ENCODE measurements at regions not wholly inside any gene's neighbourhood (a gene's known extent, or its start where the extent isn't known, plus 50 kb on each side); places are given as distances from the start of the nearest gene placed in this dataset.
"Not testable (repeated sequence)": the region's sequence is repeated elsewhere in the genome, so short reads cannot be mapped to it uniquely, and the experiment has no call there.

- no peaks in the 10 kb centered on the region for H3K36me3 ChIP-seq (ENCODE audit: insufficient read depth, low read length)
Observed at GRCh38 chr7:119643558-119643957, 629.4 kb upstream of the KCND2 start.

GRCh38 chr7:119647286-119647685 lies 625.7 kb upstream of the KCND2 start:
- no peak overlapping the region for H3K9ac ChIP-seq (ENCODE audit: low read depth, low read length)
- no peak overlapping the region for H3K27ac ChIP-seq (ENCODE audit: low read depth, low read length)
- no peak overlapping the region for H3K4me3 ChIP-seq (ENCODE audit: low read length)
- no peaks in the 10 kb centered on the region for H3K36me3 ChIP-seq (ENCODE audit: insufficient read depth, low read length)
- no peaks in the 10 kb centered on the region for H3K27me3 ChIP-seq (ENCODE audit: insufficient read depth, low read length)
- 100% methylated on average over 1 of the region's 1 CpG for WGBS
- H3K9me3 ChIP-seq (ENCODE audit: insufficient read depth, low read depth, low read length): no peaks in the 10 kb centered on the region
- no peaks in the 10 kb centered on the region for H3K4me1 ChIP-seq (ENCODE audit: insufficient read depth, low read length)

More at GRCh38 chr7:119643558-119643957, 629.4 kb upstream of the KCND2 start:
- Histone ChIP-seq H3K4me3 (ENCODE audit: low read length) (no peak overlapping the region), H3K27ac (ENCODE audit: low read depth, low read length) (no peak overlapping the region), H3K9ac (ENCODE audit: low read depth, low read length) (no peak overlapping the region), H3K9me3 (ENCODE audit: insufficient read depth, low read depth, low read length) (no peaks in the 10 kb centered on the region), H3K4me1 (ENCODE audit: insufficient read depth, low read length) (no peaks in the 10 kb centered on the region), H3K27me3 (ENCODE audit: insufficient read depth, low read length) (no peaks in the 10 kb centered on the region)
- 98% methylated on average over 6 of the region's 6 CpGs for WGBS

- not testable (repeated sequence) for H3K27me3 ChIP-seq (ENCODE audit: insufficient read depth, low read length); H3K36me3 ChIP-seq (ENCODE audit: insufficient read depth, low read length); H3K9ac ChIP-seq (ENCODE audit: low read depth, low read length); H3K4me1 ChIP-seq (ENCODE audit: insufficient read depth, low read length); H3K4me3 ChIP-seq (ENCODE audit: low read length); H3K27ac ChIP-seq (ENCODE audit: low read depth, low read length); H3K9me3 ChIP-seq (ENCODE audit: insufficient read depth, low read depth, low read length)
- WGBS: 94% methylated on average over 1 of the region's 3 CpGs
Observed at GRCh38 chr7:119648752-119649151, 624.2 kb upstream of the KCND2 start.

DNA sequence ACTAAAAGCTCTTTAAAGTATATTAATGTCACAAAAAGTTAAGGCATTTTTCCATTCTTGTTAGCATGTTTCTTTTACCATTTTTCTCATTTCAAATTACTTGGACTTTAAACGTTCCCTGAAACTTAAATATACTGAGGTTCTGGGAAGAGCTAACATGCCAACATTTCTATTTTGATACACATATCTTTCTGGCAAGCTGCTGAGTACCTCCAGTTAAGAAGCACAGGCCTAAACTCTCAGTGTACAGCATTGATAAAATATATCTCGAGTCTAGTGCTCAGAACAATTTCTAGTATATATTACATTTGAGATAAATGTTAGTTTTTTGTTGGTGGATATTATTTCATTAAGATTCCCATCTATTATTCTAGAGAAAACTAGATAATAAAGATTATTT lies 612.9 kb upstream of the KCND2 start:
- no peaks in the 10 kb centered on the region for H3K4me1 ChIP-seq (ENCODE audit: insufficient read depth, low read length)
- no peaks in the 10 kb centered on the region for H3K27me3 ChIP-seq (ENCODE audit: insufficient read depth, low read length)
- H3K27ac ChIP-seq (ENCODE audit: low read depth, low read length): no peak overlapping the region
- H3K9ac ChIP-seq (ENCODE audit: low read depth, low read length): no peak overlapping the region
- H3K36me3 ChIP-seq (ENCODE audit: insufficient read depth, low read length): no peaks in the 10 kb centered on the region
- 89% methylated on average over 1 of the region's 2 CpGs for WGBS
- H3K4me3 ChIP-seq (ENCODE audit: low read length): no peak overlapping the region
- no peaks in the 10 kb centered on the region for H3K9me3 ChIP-seq (ENCODE audit: insufficient read depth, low read depth, low read length)

DNA sequence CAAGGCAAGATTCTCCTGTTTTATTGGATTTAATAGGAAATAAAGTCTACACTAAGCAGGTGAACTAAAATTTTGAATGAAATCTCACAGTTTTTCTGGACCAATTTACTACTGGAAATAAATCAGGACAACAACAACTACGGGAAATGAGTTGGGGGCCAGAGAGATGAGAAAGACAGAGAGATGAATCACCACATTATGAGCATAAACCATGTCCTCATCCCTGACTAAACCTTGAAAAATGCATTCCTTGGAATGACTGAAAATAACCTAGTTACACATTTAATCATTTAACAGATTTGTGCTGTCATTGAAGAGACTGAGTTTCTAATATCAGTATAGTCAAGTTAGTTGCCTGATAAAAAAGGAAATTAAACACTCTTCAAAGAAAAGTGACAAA lies 608.4 kb upstream of the KCND2 start:
- no peaks in the 10 kb centered on the region for H3K27me3 ChIP-seq (ENCODE audit: insufficient read depth, low read length)
- H3K9me3 ChIP-seq (ENCODE audit: insufficient read depth, low read depth, low read length): no peaks in the 10 kb centered on the region
- no peak overlapping the region for H3K27ac ChIP-seq (ENCODE audit: low read depth, low read length)
- H3K36me3 ChIP-seq (ENCODE audit: insufficient read depth, low read length): no peaks in the 10 kb centered on the region
- H3K4me1 ChIP-seq (ENCODE audit: insufficient read depth, low read length): no peaks in the 10 kb centered on the region
- H3K9ac ChIP-seq (ENCODE audit: low read depth, low read length): no peak overlapping the region
- 100% methylated on average over 1 of the region's 1 CpG for WGBS
- H3K4me3 ChIP-seq (ENCODE audit: low read length): no peak overlapping the region

DNA sequence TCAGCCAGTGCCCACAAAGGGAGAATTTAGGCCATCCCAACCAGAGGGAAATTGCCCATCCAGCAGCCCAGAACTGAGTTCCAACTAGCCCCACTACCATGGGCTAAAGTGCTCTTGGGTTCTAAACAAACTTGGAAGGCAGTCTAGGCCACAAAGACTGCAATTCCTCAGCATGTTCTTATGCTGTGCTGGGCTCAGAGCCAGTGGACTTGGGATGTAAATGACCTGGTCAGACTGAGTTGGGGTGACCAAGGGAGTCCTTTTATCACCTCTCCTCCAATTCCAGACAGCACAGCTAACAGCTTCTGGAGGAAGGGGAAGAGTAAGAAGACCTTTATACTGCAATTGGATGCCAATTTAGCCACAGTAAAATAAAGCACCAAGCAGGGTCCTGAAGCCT lies 607.2 kb upstream of the KCND2 start:
- Histone ChIP-seq H3K9me3 (ENCODE audit: insufficient read depth, low read depth, low read length) (no peaks in the 10 kb centered on the region), H3K9ac (ENCODE audit: low read depth, low read length) (no peak overlapping the region), H3K4me3 (ENCODE audit: low read length) (no peak overlapping the region)

GRCh38 chr7:119681336-119681735 lies 591.6 kb upstream of the KCND2 start:
- Histone ChIP-seq H3K27me3 (ENCODE audit: insufficient read depth, low read length) (no peaks in the 10 kb centered on the region), H3K27ac (ENCODE audit: low read depth, low read length) (no peak overlapping the region), H3K9ac (ENCODE audit: low read depth, low read length) (no peak overlapping the region), H3K4me1 (ENCODE audit: insufficient read depth, low read length) (no peaks in the 10 kb centered on the region), H3K4me3 (ENCODE audit: low read length) (no peak overlapping the region), H3K36me3 (ENCODE audit: insufficient read depth, low read length) (no peaks in the 10 kb centered on the region), H3K9me3 (ENCODE audit: insufficient read depth, low read depth, low read length) (no peaks in the 10 kb centered on the region)
- 92% methylated on average over 2 of the region's 2 CpGs for WGBS

More for the DNA sequence above, 607.2 kb upstream of the KCND2 start:
- Histone ChIP-seq H3K36me3 (ENCODE audit: insufficient read depth, low read length) (no peaks in the 10 kb centered on the region), H3K4me1 (ENCODE audit: insufficient read depth, low read length) (no peaks in the 10 kb centered on the region), H3K27ac (ENCODE audit: low read depth, low read length) (no peak overlapping the region), H3K27me3 (ENCODE audit: insufficient read depth, low read length) (no peaks in the 10 kb centered on the region)

- Histone ChIP-seq H3K4me1 (ENCODE audit: insufficient read depth, low read length) (no peaks in the 10 kb centered on the region), H3K9me3 (ENCODE audit: insufficient read depth, low read depth, low read length) (no peaks in the 10 kb centered on the region), H3K9ac (ENCODE audit: low read depth, low read length) (no peak overlapping the region), H3K27me3 (ENCODE audit: insufficient read depth, low read length) (no peaks in the 10 kb centered on the region), H3K36me3 (ENCODE audit: insufficient read depth, low read length) (no peaks in the 10 kb centered on the region), H3K27ac (ENCODE audit: low read depth, low read length) (no peak overlapping the region), H3K4me3 (ENCODE audit: low read length) (no peak overlapping the region)
Observed at GRCh38 chr7:119684763-119685162, 588.2 kb upstream of the KCND2 start.

DNA sequence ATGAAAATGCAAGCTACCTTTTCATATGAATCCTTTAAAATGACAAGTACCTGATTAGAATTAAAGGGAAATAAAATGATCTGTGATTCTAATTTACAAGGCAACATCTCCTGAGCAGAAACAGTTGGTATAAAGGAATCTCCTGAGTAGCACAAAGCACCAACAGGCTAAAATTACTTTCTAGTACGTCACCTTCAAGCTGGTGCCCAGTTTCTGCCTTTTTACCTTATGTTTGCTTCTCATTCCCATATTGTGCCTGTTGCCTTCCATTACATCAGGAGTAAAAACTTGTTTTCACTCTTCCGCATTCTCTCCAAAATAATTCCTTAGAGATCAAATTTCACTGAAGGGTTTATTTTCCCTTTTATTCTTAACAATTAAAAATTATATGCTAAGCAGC lies 587.1 kb upstream of the KCND2 start:
- Histone ChIP-seq H3K9ac (ENCODE audit: low read depth, low read length) (no peak overlapping the region), H3K36me3 (ENCODE audit: insufficient read depth, low read length) (no peaks in the 10 kb centered on the region), H3K9me3 (ENCODE audit: insufficient read depth, low read depth, low read length) (no peaks in the 10 kb centered on the region), H3K4me3 (ENCODE audit: low read length) (no peak overlapping the region), H3K27me3 (ENCODE audit: insufficient read depth, low read length) (no peaks in the 10 kb centered on the region), H3K4me1 (ENCODE audit: insufficient read depth, low read length) (no peaks in the 10 kb centered on the region), H3K27ac (ENCODE audit: low read depth, low read length) (no peak overlapping the region)
- 87% methylated on average over 2 of the region's 2 CpGs for WGBS

DNA sequence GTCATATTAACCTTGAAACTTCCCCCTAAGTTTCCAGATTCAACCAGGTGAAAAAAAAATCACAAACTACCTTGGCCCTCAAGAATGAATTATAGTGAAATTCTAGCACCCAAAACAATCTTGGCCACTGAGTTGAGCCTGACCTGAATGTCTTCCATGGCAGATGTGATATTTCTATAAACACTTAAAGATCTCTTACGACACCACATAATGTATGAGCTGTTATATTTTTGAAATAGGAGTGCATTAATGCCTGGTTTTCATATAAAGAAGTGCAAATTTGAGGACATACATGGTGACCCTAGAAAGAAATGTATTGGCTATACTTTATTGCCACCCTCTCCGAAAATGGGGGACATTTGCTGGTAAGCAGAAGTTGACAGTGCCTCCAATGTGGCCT lies 584.1 kb upstream of the KCND2 start:
- H3K36me3 ChIP-seq (ENCODE audit: insufficient read depth, low read length): no peaks in the 10 kb centered on the region
- WGBS: 100% methylated on average over 2 of the region's 2 CpGs
- H3K4me1 ChIP-seq (ENCODE audit: insufficient read depth, low read length): no peaks in the 10 kb centered on the region
- H3K4me3 ChIP-seq (ENCODE audit: low read length): no peak overlapping the region
- H3K27me3 ChIP-seq (ENCODE audit: insufficient read depth, low read length): no peaks in the 10 kb centered on the region
- H3K9ac ChIP-seq (ENCODE audit: low read depth, low read length): no peak overlapping the region
- no peak overlapping the region for H3K27ac ChIP-seq (ENCODE audit: low read depth, low read length)
- H3K9me3 ChIP-seq (ENCODE audit: insufficient read depth, low read depth, low read length): no peaks in the 10 kb centered on the region

- H3K27ac ChIP-seq (ENCODE audit: low read depth, low read length): no peak overlapping the region
- 0 out of 2 replicates have a peak, but pooled peaks cover 4% of the 10 kb centered on the region for H3K9me3 ChIP-seq (ENCODE audit: insufficient read depth, low read depth, low read length)
- H3K9ac ChIP-seq (ENCODE audit: low read depth, low read length): no peak overlapping the region
- H3K4me3 ChIP-seq (ENCODE audit: low read length): no peak overlapping the region
- no peaks in the 10 kb centered on the region for H3K4me1 ChIP-seq (ENCODE audit: insufficient read depth, low read length)
- WGBS: 97% methylated on average over 3 of the region's 3 CpGs
- no peaks in the 10 kb centered on the region for H3K36me3 ChIP-seq (ENCODE audit: insufficient read depth, low read length)
- H3K27me3 ChIP-seq (ENCODE audit: insufficient read depth, low read length): no peaks in the 10 kb centered on the region
Observed at GRCh38 chr7:119692541-119692940, 580.4 kb upstream of the KCND2 start.

GRCh38 chr7:119694506-119694905 lies 578.5 kb upstream of the KCND2 start:
- no peak overlapping the region for H3K4me3 ChIP-seq (ENCODE audit: low read length)
- WGBS: 86% methylated on average over 1 of the region's 1 CpG
- H3K27me3 ChIP-seq (ENCODE audit: insufficient read depth, low read length): no peaks in the 10 kb centered on the region
- H3K9ac ChIP-seq (ENCODE audit: low read depth, low read length): no peak overlapping the region
- no peaks in the 10 kb centered on the region for H3K4me1 ChIP-seq (ENCODE audit: insufficient read depth, low read length)
- 0 out of 2 replicates have a peak, but pooled peaks cover 4% of the 10 kb centered on the region for H3K9me3 ChIP-seq (ENCODE audit: insufficient read depth, low read depth, low read length)
- no peaks in the 10 kb centered on the region for H3K36me3 ChIP-seq (ENCODE audit: insufficient read depth, low read length)
- H3K27ac ChIP-seq (ENCODE audit: low read depth, low read length): no peak overlapping the region

All from HUES64 (cell line).